ENCODE measurements at regions not wholly inside any gene's neighbourhood (a gene's known extent, or its start where the extent isn't known, plus 50 kb on each side); places are given as distances from the start of the nearest gene placed in this dataset.

DNA sequence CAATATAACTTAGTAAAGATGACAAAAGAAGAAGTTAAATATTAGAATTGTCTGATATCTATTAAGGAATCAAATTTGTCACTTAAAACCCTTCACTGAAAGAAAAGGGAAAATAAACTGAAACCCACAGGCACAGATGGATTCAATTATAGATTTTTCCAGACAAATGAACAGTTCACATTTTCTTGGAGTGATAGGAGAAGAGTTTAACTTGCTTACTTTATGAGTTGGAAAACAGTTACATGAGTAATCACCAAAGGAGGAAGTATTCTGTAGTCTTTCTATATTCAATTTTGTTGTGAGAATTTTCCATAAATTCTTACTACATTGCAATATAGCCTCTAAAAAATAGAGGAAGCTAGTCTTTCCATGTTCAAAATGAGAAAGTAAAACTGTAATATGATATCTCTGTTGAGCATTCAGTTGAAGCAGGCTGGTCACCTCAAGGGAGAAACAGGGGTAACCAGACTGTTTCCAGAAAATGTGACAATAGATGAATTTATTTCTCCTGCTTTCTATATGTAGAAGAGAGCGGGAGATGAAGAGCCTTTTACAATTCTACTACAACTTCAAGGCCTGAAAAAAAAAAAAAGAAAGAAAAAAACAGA, 330.3 kb upstream of the EPHA5 start:
- TF ChIP-seq EP300 (IDR thresholded peaks at IDR 0.05; ENCODE audit: borderline replicate concordance) (no peak), CEBPB (IDR thresholded peaks at IDR 0.05) (no peak)
